Left hindlimb (tissue), 1 donor: ENCODE measurements at regions not wholly inside any gene's neighbourhood (a gene's known extent, or its start where the extent isn't known, plus 50 kb on each side); places are given as distances from the start of the nearest gene placed in this dataset.
"Not testable (repeated sequence)": the region's sequence is repeated elsewhere in the genome, so short reads cannot be mapped to it uniquely, and the experiment has no call there.

Experiments used
- DNase-seq: peaks from one replicate; pipeline ENCODE4 v3.0.0-alpha.2; 2018

DNA sequence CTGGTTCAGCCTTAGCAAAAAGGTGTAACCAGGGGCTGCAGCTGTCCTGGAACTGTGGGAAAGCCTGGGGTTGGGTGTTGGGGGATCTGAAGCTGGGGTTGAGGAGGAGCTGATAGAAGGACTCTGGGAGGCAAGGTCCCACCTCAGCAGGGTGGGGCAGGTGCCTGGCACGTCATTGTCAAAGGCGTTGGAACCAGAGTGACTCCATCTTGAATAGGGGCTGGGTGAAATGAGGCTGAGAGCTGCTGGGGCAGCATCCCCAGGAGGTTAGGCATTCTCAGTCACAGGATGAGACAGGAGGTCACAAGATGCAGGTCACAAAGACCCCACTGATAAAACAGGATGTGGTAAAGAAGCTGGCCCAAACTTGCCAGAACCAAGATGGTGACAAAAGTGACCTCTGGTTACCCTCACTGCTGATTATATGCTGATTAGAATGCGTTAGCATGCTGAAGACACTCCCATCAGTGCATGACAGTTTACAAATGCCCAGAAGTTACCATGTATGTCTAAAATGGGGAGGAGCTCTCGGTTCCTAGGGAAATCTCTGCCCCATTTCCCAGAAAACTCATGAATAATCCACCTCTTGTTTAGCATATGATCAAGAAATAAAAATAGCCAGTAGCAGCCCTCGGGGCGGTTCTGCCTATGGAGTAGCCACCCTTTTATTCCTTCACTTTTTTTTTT is 85.4 kb downstream of the IER5 start:
- no peak for DNase-seq

DNA sequence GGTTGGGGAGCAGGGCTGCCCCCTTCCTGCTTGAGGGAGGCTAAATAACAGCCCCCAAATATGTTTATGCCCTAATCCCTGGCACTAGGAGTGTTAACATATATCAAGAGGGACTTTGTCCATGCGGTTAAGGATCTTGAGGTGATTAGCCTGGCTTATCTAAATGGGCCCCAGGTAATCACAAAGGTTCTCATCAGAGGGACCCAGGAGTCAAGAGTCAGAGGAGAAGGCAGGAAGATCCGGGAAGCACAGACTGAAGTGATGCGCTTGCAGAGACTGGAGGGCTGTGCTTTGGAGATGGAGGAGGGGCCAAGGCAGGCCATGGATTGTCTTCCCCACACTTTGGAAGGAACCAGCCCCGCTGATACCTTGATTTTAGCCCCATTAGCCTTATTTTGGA is 86.4 kb downstream of the IER5 start:
- no peak for DNase-seq

DNA sequence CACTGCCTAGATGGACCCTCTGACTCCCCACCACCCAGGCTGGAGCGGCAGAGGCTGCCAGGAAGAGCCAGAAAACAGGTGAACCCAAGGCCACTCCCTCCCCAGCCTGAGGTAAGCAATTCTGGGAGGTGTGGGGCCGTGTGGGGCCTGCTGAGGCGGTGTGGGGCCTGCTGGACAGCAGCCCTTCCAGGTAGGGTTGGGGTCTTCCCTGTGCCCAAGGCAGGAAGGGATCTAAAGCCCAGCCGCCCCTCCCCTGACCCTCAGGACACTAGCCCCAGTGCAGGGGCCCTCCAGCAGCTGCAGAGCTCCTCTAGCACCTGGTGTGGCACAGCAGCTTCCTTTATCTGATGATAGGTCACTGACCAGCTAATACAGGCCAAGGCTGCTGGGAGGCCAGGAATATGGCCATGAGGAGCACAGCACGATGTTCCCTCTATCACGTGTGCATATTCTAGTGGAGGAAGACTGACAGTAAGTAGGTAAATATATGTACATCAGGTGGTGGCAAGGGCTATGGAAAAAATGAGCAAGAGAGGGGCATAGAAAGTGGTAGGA is 86.9 kb downstream of the IER5 start:
- DNase-seq, result no peak

DNA sequence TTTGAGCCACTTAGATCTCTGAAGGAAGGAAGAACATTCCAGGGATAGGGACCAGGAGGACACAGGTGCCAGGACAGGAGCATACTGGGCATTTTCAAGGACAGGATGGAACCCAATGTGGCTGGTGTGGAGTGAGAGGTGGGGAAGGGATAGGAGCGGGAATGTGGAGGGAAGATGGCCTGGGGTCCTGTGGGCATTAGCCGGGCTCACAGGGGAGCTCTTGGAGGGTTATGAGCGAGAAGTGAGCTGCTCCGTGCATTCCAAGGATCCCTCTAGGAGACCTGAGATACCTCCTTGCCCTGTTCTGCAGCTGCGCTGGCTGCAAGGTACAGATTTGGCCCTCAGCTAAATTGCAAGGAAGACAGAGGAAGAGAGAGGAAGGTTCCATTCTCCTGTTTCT is 87.5 kb downstream of the IER5 start:
- DNase-seq, result no peak

DNA sequence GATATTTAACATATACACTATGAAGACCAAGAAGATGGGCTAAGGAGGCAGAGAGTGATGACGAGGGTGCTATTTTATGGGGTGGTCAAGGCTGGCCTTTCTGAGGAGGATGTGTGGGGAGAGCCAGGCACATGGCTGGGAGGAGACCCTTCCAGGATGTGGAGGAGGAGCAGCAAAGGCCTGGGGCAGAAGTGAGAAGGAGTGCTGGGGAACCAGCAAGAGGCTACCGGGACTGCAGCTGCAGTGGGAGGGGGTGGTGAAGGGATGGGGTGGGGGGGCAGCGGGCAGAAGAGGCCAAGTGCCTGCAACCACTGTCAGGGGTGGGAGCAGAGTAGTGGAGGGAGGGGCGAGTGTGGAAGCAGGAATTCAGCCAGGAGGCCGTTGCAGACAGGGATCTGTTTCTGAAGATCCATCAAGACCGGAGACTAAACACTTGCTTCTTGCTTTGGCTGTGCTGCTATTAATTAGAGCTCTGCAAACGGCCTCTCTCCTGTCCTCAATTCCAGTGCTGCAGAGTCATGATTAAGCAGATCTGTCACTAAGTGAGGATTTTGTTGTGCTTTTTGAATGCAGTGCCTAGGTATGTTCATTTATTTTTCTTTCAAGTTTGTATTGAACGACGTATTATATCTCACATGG is 89.9 kb downstream of the IER5 start:
- no peak for DNase-seq

DNA sequence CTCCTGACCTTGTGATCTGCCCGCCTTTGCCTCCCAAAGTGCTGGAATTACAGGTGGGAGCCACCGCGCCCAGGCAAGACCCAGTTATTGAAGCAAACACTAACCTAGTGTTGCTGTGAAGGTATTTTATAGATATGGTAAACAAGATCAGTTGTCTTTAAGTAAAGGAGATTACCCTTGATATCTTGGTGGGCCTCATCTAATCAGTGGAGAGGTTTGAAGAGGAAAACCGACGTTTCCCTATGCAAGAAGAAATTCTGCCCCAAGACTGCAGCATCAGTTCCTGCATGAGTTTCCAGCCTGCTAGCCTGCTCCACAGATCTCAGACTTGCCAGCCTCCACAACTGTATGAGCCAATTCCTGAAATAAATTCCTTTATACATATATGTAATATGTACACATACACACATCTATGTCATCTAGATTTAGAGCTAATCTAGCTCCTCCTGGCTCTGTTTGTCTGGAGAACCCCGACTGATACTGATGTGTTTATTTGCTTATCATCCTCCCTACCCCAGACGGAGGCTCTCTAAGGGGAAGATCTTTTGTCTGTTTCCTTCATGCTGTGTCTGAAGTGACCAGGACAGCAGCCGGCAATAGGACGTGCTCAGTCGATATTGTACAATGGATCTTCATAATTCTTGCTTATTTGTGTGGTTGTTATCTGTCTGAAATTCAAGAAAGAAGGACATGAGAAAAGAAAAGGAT is 90.9 kb downstream of the IER5 start:
- DNase-seq, result no peak

DNA sequence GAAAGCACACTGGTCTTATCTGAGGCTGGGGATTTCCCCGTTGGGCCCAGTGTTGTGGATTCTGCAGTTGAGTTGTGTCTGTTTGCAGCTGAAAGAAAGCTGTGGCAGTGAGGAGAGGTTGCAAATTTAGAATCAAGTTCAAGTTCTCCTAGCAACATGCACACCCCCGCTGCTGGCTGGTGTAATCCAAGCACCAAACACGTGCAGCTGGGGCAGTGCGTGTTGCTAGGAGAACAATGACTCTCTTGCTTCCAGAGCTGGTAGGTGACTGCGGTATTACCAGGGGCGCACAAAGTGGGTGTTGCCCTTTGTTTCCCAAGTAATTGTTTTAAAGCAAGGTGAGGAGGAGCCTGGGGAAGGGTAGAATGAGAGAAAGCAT is 91.5 kb downstream of the IER5 start:
- peak; percentile 86 for DNase-seq

DNA sequence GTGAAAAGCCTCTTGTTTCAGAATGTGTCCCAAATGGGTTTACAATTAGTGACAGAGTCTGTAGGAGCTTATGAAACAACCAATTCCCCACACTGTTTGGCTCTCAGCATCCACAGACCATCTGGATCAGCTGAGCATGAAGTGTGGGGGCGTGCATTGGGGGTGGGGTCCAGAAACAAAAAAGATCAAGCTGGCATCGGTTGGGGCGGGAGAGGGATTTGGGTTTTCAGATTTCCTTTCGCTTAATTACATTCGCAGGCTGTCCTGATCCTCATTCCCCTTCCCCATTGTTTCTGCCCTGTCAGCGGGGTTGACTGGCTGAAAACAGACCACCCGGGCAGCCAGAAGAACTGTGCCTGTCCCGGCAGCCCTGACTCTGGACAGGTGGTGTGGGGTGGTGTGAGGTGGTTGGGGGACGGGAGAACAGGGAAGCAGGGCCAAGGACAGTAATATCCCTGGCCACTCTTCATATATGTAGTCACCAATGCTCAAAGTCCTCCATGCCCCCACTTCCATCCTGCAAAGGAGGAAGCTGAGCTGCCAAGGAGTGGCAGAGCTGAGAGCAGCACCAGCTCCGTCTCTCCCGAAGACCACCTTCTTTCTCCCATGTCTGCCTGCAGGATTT is 92.0 kb downstream of the IER5 start:
- peak; percentile 56 for DNase-seq

DNA sequence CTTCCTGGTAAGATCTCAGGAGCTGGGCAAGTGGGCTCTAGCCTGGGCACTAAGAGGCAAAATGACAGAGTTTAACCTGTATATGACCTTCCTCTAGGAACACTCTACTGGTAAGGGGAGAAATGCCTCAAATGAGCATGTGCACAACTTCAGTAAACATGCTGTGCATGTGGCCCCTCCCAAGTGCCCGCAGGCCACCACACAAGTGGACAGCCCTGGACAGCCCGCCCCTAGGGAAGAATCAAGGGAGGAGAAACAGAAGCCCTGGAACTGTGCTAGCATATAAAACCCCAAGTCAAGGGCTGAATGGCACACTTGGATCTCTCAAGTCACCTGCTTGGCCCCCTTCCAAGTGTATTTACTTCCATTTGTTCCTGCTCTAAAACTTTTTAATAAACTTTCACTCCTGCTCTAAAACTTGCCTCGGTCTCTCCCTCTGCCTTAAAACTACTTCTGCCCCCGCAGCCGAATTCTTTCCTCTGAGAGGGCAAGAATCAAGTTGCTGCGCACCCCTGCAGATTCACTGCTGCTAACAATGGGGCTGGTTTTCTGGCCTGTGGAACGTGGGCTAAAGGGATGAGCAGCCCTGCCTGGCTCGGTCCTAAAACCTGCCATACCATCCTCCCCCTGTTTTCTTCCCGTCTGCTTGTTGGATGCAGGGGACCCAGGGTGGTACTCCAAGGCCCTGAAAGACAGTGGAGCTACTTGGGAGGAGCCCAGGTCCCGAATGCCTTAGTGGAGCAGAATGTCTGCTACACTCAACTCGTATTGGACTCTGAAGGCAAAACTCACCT is 93.5 kb downstream of the IER5 start:
- DNase-seq, result no peak

DNA sequence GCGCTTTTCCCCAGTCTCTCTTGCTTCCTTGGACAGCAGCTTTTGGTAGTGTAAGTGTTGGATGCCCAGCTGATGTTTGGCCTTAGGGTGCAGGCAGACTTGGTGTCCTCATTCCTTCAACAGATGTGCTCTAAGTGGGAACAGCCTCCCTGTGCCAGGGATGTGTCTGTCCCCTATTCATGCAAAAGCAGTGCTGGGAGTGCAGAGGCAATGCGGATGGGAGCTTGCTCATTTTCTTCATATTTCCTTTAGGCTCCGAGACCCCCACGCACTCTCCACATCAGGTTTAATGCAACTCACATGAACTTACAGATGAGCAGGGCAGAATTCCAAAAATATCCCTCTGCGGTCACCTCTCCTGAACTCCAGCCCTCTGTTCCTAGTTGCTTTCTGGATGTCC is 96.1 kb downstream of the IER5 start:
- no peak for DNase-seq

DNA sequence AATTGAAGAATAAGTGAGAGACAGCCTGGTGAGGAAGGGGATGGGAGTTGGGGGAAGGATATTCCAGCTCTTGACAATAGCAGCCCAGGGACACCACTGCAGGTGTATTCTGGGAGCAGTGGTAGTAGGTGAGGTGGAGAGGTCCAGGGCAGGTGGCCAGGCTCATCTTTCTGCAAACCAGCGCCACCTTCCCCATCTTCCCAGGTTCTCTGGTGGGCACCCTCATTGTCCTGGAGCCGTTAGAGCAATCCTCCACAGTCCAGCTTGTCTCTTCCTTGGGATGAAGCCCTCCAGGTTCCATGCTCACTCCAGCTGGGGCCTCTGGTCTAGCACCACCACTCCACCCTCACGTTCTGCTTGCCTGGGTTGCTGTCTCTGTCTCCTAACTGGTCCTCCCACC is 97.0 kb downstream of the IER5 start:
- no peak for DNase-seq

DNA sequence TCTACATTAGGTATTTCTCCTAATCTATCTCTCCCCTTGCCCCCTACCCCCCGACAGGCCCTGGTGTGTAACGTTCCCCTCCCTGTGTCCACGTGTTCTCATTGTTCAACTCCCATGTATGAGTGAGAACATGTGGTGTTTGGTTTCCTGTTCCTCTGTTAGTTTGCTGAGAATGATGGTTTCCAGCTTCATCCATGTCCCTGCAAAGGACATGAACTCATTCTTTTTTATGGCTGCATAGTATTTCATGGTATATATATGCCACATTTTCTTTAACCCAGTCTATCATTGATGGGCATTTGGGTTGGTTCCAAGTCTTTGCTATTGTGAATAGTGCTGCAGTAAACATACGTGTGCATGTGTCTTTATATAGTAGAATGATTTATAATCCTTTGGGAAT is 97.6 kb downstream of the IER5 start:
- DNase-seq, result not testable (repeated sequence)

DNA sequence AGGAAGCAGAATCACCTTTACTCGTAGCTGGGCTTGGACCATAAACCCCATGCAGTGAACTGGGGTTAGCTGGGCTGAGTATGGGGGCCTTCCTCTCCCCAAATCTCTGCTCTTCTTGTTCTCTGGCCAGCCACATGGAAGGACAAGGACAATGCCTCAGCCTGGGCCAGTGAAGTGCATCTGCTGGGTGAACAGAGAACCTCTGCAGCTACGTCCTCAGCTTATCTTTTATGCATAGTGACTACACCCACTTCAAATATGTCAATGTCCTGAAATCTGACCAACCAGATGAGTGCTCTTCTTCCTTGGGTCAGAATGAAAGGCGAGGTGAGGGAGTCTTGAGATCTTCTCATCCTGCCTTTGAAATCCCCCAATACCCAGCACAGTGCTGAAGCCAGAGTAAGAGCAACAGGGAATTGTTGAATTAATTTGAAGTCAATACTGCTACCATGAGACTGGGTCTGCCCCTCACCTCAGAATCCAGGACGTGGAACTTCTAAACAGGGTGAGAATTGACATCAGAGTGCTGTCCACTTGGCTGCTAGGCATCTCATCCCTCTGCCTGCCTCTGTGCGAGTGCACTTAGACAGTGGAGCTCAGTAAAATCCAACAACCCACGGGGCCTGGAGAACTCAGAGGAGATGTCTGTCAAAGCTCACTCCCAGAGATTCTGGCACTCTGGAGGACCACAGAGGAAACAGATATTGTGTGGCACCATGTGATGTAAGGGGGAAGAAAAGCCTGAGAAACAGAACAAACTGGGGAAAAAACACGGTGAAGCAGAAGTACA is 99.0 kb downstream of the IER5 start:
- no peak for DNase-seq

DNA sequence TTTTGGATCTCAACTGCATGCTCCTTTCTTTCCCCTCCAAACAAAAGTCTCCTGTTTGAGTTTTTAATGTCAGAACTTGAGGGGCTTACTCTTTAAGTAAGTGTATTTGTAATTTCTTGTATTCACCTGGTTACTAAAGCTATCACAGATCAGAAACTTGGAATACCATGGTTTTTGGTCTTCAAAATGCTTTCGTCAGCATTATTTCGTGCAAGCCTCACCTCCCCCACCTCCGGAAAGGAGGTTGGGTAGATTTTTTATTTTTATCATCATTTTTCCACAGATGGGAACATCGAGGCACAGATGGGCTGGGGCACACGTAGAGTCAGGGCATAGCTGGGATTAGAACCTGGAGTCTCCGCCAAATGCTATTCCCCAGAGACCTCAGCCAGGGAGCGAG is 100.7 kb downstream of the IER5 start:
- no peak for DNase-seq

DNA sequence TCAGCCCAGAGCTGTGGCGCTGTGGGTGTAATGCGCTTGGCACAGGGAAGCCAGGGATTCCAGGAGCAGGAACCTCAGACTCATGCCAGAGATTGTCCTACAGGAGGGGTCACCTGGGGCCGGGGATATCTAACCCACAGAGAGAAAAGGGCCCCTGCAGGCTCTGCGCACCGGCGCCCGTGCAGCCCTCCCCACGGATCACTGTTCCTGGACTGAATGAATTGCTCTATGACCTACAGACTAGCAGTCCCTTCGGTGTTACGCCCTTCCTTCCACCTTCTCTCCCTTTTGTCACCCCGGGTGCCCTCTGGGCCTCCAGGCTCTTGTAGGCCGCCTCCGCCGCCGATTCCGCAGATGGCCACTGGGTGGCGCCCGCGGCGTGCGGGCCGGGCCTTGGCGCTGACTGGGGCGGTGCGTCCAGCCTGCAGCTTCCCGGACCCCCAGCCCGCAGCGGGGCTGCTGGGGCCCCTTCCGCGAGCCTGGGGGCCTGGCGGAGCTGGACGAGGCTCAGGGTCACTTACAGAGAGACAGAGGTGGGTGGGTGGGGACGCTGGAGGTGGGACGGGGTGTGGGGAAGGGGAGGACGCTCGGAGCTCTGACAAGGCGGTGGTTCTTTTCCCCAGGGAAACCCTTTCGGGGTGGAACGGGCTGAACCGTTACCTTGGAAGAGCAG is 101.3 kb downstream of the IER5 start:
- peak; percentile 81 for DNase-seq

DNA sequence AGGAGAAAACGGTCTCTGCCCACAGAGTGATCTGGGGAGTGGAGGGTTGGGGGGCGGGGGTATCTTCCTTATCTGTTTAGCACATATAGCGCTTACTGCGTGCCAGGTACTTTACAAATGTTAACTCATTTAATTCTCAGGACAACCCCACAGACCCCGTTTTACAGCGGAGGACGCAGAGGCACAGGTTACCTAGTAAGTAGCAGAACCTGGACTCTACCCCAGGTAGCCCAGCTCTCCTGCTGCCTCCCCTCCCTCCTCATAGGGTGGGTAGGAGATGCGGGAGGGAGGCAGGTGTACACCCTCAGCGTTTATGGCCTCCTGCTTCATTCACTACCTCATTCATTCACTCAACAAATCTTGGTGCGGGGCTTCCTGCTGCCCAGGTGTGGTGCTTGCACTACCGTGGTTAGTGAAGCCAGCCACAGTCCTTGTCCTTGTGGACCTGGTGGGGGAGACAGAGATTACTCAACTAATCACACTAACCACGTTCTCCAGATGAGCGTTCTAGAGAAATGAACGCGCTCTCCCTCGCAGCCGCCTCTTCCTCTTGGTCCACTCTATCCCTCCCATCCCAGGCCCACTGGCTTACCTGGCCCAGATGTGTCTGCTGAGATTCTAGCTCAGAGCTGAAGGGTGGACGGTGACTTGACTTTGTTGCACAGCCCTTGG is 102.0 kb downstream of the IER5 start:
- DNase-seq, result no peak

DNA sequence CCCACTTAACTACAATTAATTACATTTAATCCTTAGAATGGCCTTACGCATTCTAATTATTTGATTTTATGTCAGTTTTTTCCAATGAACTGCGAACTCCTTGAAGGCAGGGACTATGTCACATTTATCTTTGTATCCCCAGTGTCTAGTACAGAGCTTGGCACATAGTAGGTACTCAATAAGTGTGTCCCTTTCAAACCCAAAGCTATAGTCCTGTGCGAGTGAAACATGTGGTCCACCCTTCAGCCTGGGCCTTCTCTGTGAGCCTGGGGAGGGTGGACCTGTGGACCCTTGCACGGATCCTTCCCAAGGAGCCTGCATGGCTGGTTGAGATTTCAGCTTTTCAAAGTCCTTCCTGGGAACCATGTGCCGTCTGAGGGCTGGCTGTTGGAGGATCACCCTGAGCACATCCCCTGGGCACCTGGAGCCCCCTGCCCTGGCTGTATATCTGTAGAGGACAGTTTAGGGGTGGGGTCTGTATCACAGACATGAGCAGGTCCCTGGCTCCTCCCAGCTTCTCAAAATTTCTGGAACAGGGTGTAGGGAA is 103.1 kb downstream of the IER5 start:
- DNase-seq, result no peak

DNA sequence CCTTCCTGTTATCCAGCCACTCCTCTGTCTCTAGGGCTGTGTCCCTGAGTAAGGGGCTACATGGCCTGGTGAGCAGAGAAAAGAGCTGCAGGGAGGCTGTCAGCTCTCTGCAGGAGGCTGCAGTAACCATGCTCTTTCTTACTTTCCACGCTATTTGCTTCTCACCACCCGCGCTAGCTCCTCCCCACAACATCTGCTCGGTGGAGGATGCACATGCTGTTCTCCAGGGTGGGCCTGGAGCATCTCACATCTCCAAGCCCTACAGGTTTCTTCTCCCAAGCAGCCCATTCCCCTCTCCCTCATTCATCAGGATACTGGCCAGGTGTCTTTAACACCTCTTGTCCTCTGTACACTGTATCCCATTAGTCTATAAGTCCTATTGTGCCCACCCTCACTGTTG is 103.8 kb downstream of the IER5 start:
- DNase-seq, result no peak

DNA sequence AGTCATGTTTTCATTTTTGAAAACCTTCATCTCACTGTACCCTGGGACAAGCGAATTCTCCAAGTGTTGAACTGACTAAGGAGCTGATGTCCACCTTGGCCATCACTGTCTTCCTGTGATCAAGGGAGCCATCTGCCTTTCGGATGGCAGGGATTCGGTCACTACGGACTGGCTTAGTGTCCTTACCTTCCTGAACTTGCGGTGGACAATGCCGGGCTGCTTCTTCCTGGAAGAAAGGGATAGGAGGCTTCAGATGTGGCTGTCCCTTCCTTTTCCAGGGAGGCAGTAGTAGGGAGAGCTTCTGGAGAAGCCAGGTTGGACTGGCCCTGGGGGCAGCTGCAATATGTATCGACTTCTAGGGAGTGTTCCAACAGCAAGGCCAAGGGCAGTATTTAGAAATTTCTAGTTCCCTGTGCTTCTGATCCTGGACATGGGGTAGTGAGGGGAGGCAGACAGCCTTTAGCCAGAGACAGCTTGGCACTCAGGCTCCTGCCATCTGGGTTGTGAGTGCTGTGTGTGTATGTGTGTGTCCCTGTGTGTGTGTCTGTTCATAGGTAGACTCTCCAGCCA is 114.6 kb downstream of the IER5 start:
- DNase-seq, result no peak

DNA sequence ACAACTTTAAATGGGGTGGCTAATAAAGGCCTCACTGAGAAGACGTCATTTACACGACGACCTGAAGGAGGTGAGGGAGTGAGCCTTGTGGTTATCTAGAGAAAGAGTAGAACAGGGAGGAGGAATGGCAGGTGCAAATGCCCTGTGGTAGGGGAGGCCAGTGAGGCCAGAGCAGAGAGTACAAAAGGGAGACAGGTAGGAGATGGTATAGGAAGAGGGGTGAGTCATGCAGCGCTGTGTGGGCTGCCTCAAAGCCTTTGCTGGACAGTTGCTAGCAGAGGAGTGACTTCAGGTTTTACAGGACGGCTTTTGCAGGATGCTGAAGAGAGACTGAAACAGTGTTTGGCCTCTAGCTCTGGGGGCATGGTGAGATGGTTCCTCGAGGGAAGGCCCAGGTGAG is 116.0 kb downstream of the IER5 start:
- DNase-seq, result no peak
